Activated naive CD8-positive, alpha-beta T cell treated with anti-CD3 and anti-CD28 coated beads, Interleukin-2, amount 10 ng/mL, durations not matched to agents 7 days and 5 days (primary cell): ENCODE measurements at regions not wholly inside any gene's neighbourhood (a gene's known extent, or its start where the extent isn't known, plus 50 kb on each side); places are given as distances from the start of the nearest gene placed in this dataset.

ENCODE experiments used
- ATAC-seq: fragments of 150-1000 bp; cut with Tn5 transposase; one replicate; pipeline ENCODE4 v1.10.0; 2021; ENCODE audit warnings: low read depth, moderate library complexity
- POLR2A ChIA-PET: fragments of 350-600 bp; sonication (Branson Sonifier 250); formaldehyde crosslinking; loops from one replicate; lab custom pipeline; 2021; ENCODE audit warnings: antibody characterized with exemption; lab: Charles Lee
- DNase-seq: peaks from one replicate; pipeline ENCODE4 v3.0.0; 2021
- H3K27ac Mint-ChIP-seq: one replicate; pipeline ENCODE4 v1.8.0; 2022; ENCODE audit warnings: mild to moderate bottlenecking, mixed read lengths
- H3K27me3 Mint-ChIP-seq: one replicate; pipeline ENCODE4 v1.8.0; 2022; ENCODE audit warnings: mild to moderate bottlenecking, moderate library complexity, mixed read lengths
- H3K36me3 Mint-ChIP-seq: one replicate; pipeline ENCODE4 v1.8.0; 2021; ENCODE audit warnings: mild to moderate bottlenecking, mixed read lengths
- H3K4me1 Mint-ChIP-seq: one replicate; pipeline ENCODE4 v1.8.0; 2021; ENCODE audit warnings: mixed read lengths
- H3K4me3 Mint-ChIP-seq: one replicate; pipeline ENCODE4 v1.8.0; 2022; ENCODE audit warnings: mild to moderate bottlenecking, moderate library complexity, mixed read lengths
- H3K9me3 Mint-ChIP-seq: one replicate; pipeline ENCODE4 v1.8.0; 2021; ENCODE audit warnings: mixed read lengths

DNA sequence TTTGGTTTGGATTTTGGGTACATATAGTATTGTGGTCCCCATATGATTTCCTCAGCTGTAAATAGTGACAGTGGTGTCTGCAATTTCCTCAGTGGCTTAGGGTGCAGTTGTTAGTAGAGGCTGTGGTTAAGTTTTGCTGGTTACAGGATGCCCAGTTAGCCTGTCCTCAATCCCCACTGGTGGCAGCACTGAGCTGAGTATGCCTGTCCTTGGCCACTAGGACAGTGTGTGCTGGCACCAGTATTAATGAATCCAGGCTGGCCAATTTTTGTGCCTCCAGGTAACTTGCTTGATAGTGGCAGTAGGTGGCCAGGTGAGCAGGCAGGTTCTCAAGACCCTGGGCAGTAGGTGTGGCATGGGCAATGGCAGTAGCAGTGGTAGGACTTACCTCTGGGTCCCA lies 973.1 kb downstream of the TMEM182 start:
- Mint-ChIP-seq H3K36me3 (no peaks in the 10 kb centered on the region), H3K27me3 (no peaks in the 10 kb centered on the region), H3K27ac (no peak overlapping the region), H3K4me3 (no peak overlapping the region), H3K9me3 (peaks cover 13% of the 10 kb centered on the region), H3K4me1 (no peaks in the 10 kb centered on the region)
- DNase-seq = no peak
- POLR2A ChIA-PET = no interaction called here
- no peak for ATAC-seq

DNA sequence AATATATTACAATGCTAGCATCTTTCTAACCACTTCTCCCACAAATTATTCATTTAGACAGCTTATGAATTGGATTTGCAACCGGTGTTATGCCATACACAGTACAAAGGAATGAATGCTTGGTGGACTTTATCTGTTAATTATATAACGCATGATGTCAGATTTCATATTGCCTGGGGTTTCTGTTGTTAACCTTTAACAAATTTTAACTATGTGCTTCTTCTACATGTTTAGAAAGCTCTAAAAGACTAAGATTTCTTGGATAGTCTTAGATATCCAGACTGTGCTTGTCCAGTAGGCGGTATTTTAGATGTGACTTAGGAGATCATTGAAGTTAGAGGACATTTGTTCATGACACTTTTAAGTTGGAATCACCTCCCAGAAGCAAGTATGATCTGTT lies 976.3 kb downstream of the TMEM182 start:
- POLR2A ChIA-PET = no interaction called here
- Mint-ChIP-seq H3K27ac (no peak overlapping the region), H3K4me1 (no peaks in the 10 kb centered on the region), H3K4me3 (no peak overlapping the region), H3K36me3 (no peaks in the 10 kb centered on the region), H3K9me3 (peaks cover 9% of the 10 kb centered on the region), H3K27me3 (no peaks in the 10 kb centered on the region)
- DNase-seq = no peak
- no peak for ATAC-seq

GRCh38 chr2:103738606-103739005 lies 976.8 kb downstream of the TMEM182 start:
- H3K4me3 Mint-ChIP-seq = no peak overlapping the region
- no peaks in the 10 kb centered on the region for H3K27me3 Mint-ChIP-seq
- H3K9me3 Mint-ChIP-seq = peaks cover 7% of the 10 kb centered on the region
- POLR2A ChIA-PET = no interaction called here
- no peaks in the 10 kb centered on the region for H3K4me1 Mint-ChIP-seq
- H3K27ac Mint-ChIP-seq = no peak overlapping the region
- no peaks in the 10 kb centered on the region for H3K36me3 Mint-ChIP-seq
- DNase-seq (no peak), ATAC-seq (no peak)

GRCh38 chr2:103739186-103739585 lies 977.4 kb downstream of the TMEM182 start:
- ATAC-seq = no peak
- Mint-ChIP-seq H3K36me3 (no peaks in the 10 kb centered on the region), H3K9me3 (peaks cover 4% of the 10 kb centered on the region), H3K27me3 (no peaks in the 10 kb centered on the region), H3K4me3 (no peak overlapping the region), H3K27ac (no peak overlapping the region), H3K4me1 (no peaks in the 10 kb centered on the region)
- no peak for DNase-seq
- POLR2A ChIA-PET = no interaction called here

DNA sequence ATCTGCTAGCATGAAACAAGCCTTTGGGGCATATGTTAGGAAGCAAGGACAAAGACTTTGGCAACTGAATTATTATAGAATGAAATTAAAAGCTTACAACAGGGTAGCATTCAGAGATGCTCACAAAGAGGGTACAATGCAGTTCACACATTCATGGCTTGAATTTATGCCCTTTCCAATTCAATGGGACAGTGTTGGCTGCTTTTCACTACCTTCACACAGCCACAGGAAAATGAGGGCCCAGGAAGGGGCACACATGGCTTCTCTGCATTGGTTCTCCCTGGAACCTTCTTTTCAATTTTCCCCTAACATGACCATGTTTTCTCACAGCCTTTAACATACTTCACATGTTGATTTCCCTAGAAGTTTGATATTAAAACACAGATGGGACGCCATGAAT lies 978.1 kb downstream of the TMEM182 start:
- Mint-ChIP-seq H3K27ac (no peak overlapping the region), H3K4me3 (no peak overlapping the region), H3K36me3 (no peaks in the 10 kb centered on the region), H3K9me3 (peaks cover 3% of the 10 kb centered on the region), H3K27me3 (no peaks in the 10 kb centered on the region), H3K4me1 (no peaks in the 10 kb centered on the region)
- DNase-seq (no peak), ATAC-seq (no peak)
- POLR2A ChIA-PET = no interaction called here

GRCh38 chr2:103740631-103741030 lies 978.8 kb downstream of the TMEM182 start:
- no peaks in the 10 kb centered on the region for H3K4me1 Mint-ChIP-seq
- peaks cover 3% of the 10 kb centered on the region for H3K9me3 Mint-ChIP-seq
- ATAC-seq = no peak
- no peak overlapping the region for H3K4me3 Mint-ChIP-seq
- no peaks in the 10 kb centered on the region for H3K27me3 Mint-ChIP-seq
- H3K36me3 Mint-ChIP-seq = no peaks in the 10 kb centered on the region
- POLR2A ChIA-PET = no interaction called here
- no peak overlapping the region for H3K27ac Mint-ChIP-seq
- no peak for DNase-seq

DNA sequence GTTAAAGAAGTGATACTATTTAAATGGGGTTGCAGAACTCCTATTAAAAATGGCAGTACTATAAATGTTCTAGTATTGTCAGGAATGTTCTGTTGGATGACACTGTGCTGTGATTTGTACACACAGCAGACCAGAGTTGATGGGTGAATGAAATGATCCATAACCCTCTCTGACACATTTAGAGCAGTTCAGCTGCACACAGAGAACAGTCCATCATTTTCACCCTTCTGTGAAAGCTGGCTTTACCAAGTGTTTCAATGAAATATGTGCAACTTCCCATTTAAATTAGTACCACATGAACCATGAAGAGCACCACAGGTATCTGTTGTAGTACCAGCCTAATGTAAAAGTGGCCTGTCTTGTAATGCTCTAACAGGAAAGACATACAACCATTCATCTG lies 981.4 kb downstream of the TMEM182 start:
- H3K27me3 Mint-ChIP-seq = no peaks in the 10 kb centered on the region
- no peak overlapping the region for H3K27ac Mint-ChIP-seq
- POLR2A ChIA-PET = no interaction called here
- no peaks in the 10 kb centered on the region for H3K36me3 Mint-ChIP-seq
- H3K4me3 Mint-ChIP-seq = no peak overlapping the region
- ATAC-seq (no peak), DNase-seq (no peak)
- no peaks in the 10 kb centered on the region for H3K4me1 Mint-ChIP-seq
- no peaks in the 10 kb centered on the region for H3K9me3 Mint-ChIP-seq

GRCh38 chr2:103754530-103754929 lies 992.7 kb downstream of the TMEM182 start:
- Mint-ChIP-seq H3K4me1 (no peaks in the 10 kb centered on the region), H3K9me3 (peaks cover 1% of the 10 kb centered on the region), H3K36me3 (no peaks in the 10 kb centered on the region), H3K4me3 (no peak overlapping the region), H3K27me3 (no peaks in the 10 kb centered on the region), H3K27ac (no peak overlapping the region)
- POLR2A ChIA-PET = no interaction called here
- ATAC-seq (no peak), DNase-seq (no peak)

GRCh38 chr2:103773884-103774283 lies 1012.1 kb downstream of the TMEM182 start:
- Mint-ChIP-seq H3K27me3 (no peaks in the 10 kb centered on the region), H3K27ac (no peak overlapping the region), H3K4me1 (no peaks in the 10 kb centered on the region), H3K4me3 (no peak overlapping the region), H3K36me3 (no peaks in the 10 kb centered on the region), H3K9me3 (peaks cover 3% of the 10 kb centered on the region)
- DNase-seq = no peak
- ATAC-seq = no peak
- POLR2A ChIA-PET = no interaction called here

DNA sequence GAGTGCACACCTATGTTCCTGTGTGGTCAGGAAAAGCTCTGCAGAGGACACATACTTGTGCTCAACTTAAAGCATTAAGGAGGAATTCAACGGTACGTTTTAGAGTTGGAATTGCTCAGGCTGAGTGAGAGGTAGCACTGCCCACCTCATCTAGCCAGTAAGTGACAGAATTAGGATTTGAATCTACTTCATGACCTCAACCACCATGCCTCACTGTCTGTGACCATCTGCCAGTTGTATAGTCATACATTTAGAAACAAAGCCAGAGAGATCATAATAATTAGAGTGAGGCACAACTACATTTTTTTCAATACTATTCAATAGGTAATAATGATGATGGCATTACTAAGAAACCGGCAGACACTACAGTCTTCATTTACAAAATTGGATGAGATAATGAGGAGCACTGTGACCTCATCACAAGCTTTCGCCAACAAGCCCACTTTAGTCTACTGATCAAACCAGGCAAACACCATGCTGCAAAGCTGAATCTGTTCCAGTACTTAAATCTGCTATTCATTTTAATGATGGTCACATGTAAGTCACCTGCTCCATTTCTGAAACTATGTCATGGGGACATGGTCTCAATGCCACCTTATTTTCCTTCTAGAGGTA lies 1018.4 kb downstream of the TMEM182 start:
- no peak overlapping the region for H3K4me3 Mint-ChIP-seq
- H3K27ac Mint-ChIP-seq = no peak overlapping the region
- POLR2A ChIA-PET = no interaction called here
- H3K4me1 Mint-ChIP-seq = no peaks in the 10 kb centered on the region
- no peaks in the 10 kb centered on the region for H3K36me3 Mint-ChIP-seq
- H3K9me3 Mint-ChIP-seq = peaks cover 3% of the 10 kb centered on the region
- H3K27me3 Mint-ChIP-seq = no peaks in the 10 kb centered on the region
- no peak for ATAC-seq
- DNase-seq = no peak

DNA sequence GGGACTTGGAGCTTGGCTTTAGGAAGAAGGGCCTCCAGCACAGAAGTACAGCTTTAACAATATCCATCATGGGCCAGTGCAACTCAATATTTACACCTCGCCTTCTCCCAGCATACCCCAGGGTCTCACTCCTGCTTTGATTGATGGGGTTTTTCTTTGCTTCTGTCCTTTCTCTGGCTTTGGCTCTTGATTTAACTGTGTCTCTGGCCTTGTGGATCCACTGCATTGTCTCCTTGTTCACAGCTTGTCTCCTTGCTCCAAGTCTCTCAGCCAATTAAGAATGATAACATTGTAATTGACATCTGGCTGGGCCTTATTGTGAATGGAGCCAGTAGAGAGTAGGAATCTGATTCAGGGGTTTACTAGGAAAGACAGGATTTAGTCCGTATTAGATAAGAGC lies 1019.5 kb downstream of the TMEM182 start:
- no peak for ATAC-seq
- POLR2A ChIA-PET = no interaction called here
- Mint-ChIP-seq H3K4me1 (no peaks in the 10 kb centered on the region), H3K9me3 (peaks cover 3% of the 10 kb centered on the region), H3K27me3 (no peaks in the 10 kb centered on the region), H3K27ac (no peak overlapping the region), H3K36me3 (no peaks in the 10 kb centered on the region), H3K4me3 (no peak overlapping the region)
- no peak for DNase-seq

DNA sequence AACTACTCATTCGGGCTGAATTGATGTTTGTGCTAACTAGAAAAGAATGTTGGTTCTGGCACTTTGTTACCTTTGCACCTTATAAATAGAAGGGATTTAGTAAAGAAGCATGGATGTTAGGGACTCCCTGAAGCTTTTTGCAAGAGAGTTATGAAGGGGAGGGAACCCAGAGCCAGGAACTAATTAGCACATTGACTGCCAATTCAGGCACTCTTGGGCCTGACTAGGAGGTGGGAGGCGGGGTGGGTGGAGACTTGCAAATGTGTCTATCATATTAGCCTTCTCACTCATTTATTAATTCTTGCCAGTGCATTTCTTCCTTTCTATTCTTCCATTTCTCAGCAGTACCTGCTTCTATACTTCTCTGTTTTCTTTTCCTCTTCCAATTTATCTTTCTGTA lies 1022.4 kb downstream of the TMEM182 start:
- no peaks in the 10 kb centered on the region for H3K9me3 Mint-ChIP-seq
- H3K27ac Mint-ChIP-seq = no peak overlapping the region
- ATAC-seq = no peak
- H3K36me3 Mint-ChIP-seq = no peaks in the 10 kb centered on the region
- DNase-seq = no peak
- H3K4me1 Mint-ChIP-seq = no peaks in the 10 kb centered on the region
- H3K27me3 Mint-ChIP-seq = no peaks in the 10 kb centered on the region
- no peak overlapping the region for H3K4me3 Mint-ChIP-seq
- POLR2A ChIA-PET = no interaction called here

DNA sequence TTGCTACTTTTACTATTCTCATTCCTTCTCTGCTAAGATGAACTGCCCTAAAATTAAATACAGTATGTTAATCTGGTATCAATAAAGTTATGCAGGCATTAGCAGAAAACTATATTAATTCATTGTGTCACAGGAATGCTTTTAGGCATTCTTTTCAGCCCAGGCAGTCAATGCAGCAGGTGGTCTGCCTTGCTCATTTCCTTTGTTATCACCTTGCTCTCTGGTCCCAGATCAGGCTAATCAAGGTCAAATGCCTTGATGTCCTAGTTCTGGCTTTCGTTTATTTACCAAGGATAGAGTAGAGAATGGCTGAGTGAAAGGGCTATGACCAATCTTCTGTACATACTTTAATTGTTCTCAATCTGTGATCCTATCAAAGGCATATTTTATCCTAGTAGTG lies 1023.6 kb downstream of the TMEM182 start:
- no peak overlapping the region for H3K4me3 Mint-ChIP-seq

DNA sequence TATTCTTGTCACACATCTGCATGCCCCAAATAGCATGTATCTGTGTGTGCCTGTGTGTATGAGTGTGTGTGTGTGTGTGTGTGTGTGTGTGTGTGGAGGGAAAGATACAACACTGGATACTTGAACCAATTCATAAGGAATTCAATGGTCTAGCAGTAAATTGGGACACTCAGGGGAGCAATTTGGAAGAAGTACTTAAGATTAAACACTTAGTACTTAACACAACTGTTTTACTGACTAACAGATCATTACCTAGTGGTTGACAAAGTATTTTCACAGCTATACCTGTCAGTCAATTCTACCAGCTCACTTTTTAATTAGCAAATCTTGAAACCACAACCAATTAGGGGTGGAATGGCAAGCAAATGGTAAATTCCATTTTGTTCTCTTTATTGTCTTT lies 1024.1 kb downstream of the TMEM182 start:
- Mint-ChIP-seq H3K9me3 (no peaks in the 10 kb centered on the region), H3K27ac (no peak overlapping the region), H3K36me3 (no peaks in the 10 kb centered on the region), H3K4me1 (no peaks in the 10 kb centered on the region), H3K4me3 (no peak overlapping the region), H3K27me3 (no peaks in the 10 kb centered on the region)
- ATAC-seq (no peak), DNase-seq (no peak)
- POLR2A ChIA-PET = no interaction called here

More for the DNA sequence above, 1023.6 kb downstream of the TMEM182 start:
- Mint-ChIP-seq H3K36me3 (no peaks in the 10 kb centered on the region), H3K27ac (no peak overlapping the region), H3K9me3 (no peaks in the 10 kb centered on the region), H3K27me3 (no peaks in the 10 kb centered on the region), H3K4me1 (no peaks in the 10 kb centered on the region)
- POLR2A ChIA-PET = no interaction called here
- ATAC-seq (no peak), DNase-seq (no peak)

DNA sequence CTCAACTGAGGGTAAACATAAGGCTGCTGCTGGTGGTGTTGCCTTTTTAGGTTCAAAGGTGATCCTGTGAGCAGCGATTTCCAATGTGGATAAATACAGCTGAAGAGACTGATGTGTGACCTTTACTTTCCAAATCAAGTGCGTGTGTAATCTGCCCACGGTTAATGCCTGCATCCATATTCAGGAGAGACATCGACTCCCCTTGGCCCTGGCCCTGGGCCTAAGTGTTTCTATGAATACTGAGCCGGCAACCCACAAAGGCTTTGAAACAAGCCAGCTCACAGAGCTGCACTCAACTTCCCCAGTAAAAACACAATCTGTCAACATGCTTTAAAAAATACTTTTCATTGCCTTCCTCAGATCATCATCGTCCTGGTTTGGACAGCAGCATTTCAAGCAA lies 1026.6 kb downstream of the TMEM182 start:
- H3K36me3 Mint-ChIP-seq = no peaks in the 10 kb centered on the region
- no peak overlapping the region for H3K27ac Mint-ChIP-seq
- ATAC-seq (no peak), DNase-seq (no peak)
- H3K27me3 Mint-ChIP-seq = no peaks in the 10 kb centered on the region
- no peak overlapping the region for H3K4me3 Mint-ChIP-seq
- H3K9me3 Mint-ChIP-seq = no peaks in the 10 kb centered on the region
- POLR2A ChIA-PET = no interaction called here
- no peaks in the 10 kb centered on the region for H3K4me1 Mint-ChIP-seq
